ENCODE measurements at regions not wholly inside any gene's neighbourhood (a gene's known extent, or its start where the extent isn't known, plus 50 kb on each side); places are given as distances from the start of the nearest gene placed in this dataset.

GRCh38 chr5:67401172-67401571 is 204.6 kb upstream of the CD180 start:
- TF ChIP-seq CTCF (IDR thresholded peaks at IDR 0.05; ENCODE audit: insufficient read depth, low read length, poor library complexity, severe bottlenecking) (no peak), EZH2phosphoT487 (conservative IDR thresholded peaks at IDR 0.05; ENCODE audit: low read length) (no peak)
